GM12801 (cell line): ENCODE measurements at regions not wholly inside any gene's neighbourhood (a gene's known extent, or its start where the extent isn't known, plus 50 kb on each side); places are given as distances from the start of the nearest gene placed in this dataset.

ENCODE experiments used
- TF ChIP-seq, protein P1 (sequence below): IDR thresholded peaks from one replicate; pipeline ENCODE4 v1.5.1; 2011; ENCODE audit warnings: control low read depth; ENCODE audit not compliant: insufficient read length; ENCODE audit errors: extremely low read depth

DNA sequence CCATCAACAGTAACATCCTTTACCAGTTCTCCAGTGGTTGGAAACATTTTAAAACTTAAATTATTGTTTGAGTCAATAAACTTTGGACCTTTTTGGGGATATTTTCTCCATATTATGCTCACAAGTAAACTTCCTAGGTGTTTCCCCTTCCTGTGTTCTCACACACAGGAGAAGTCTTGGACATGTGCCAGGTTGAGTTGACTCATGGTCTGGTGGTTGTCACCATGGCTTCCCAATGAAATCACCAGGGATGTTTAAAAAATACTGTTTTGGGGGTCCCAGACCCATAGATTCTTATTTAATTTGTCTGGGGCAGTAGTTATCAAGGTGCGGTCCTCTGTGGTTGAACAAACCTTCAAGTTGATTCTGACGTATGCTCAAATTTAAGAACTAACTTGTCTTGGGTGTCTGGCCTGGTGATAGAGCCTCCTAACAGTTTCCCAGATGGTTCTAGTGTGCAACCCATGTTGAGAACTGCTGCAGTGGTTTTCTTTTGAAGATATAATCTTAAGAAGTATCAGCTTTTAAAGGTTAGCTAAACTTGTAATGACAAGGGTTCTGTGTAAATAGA lies 291.8 kb downstream of the EDEM1 start:
- TF ChIP-seq, protein P1, sequence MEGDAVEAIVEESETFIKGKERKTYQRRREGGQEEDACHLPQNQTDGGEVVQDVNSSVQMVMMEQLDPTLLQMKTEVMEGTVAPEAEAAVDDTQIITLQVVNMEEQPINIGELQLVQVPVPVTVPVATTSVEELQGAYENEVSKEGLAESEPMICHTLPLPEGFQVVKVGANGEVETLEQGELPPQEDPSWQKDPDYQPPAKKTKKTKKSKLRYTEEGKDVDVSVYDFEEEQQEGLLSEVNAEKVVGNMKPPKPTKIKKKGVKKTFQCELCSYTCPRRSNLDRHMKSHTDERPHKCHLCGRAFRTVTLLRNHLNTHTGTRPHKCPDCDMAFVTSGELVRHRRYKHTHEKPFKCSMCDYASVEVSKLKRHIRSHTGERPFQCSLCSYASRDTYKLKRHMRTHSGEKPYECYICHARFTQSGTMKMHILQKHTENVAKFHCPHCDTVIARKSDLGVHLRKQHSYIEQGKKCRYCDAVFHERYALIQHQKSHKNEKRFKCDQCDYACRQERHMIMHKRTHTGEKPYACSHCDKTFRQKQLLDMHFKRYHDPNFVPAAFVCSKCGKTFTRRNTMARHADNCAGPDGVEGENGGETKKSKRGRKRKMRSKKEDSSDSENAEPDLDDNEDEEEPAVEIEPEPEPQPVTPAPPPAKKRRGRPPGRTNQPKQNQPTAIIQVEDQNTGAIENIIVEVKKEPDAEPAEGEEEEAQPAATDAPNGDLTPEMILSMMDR, result no peak

DNA sequence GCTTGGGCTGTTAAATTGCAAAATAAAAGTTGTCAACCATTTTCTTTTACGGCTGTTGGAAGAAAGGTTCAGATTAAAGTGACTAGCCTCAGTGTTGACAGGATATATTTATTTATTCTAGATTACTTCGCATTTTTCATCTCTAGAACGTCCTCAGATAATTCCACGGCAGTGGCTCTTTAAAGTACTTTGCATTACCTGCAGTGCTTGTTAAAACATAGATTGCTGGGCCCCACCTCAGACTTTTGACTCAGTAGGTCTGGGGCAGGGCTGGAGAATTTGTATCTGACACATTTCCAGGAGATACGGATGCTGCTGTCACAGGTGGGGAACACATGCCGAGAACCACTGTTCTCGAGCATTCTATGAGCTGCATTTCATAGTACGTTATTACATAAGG lies 292.7 kb downstream of the EDEM1 start:
- TF ChIP-seq, protein P1, result no peak

DNA sequence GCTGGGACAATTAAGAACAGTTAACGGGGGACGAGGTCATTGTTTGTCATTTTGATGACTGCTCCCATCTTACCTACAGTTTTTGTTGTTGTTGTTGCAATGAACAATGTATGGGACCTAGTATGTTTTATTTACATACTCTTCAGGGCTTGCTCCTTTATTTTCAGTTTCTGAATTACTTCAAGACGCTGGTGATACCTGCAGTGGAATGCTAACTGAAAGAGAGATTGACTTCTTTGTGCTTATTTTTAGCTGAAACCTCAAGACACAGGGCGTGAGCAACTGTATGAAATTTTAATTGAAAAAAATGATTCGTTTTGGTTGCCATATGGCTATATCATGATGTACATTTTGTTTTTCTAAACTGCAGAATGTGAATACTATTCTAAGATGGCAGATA lies 297.9 kb downstream of the EDEM1 start:
- TF ChIP-seq, protein P1, result no peak

DNA sequence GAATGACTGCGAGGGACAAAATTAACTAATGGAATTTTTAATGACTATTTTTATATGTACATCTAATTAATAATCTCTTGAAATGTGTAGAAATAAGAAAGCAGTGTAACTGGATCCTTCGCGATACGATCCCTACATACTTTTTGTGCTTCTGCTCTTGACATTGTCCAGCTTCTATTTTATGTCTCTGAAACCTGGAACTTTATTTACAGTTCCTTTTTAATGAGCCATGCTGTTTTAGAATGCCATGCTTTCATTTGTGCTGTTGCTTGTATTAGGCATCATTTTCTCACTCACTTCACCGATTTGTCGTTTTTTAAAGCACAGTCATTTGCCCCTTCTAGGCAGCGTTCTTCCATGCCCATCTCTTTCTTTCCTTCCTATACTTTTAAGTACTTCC lies 301.3 kb downstream of the EDEM1 start:
- TF ChIP-seq, protein P1, result no peak

DNA sequence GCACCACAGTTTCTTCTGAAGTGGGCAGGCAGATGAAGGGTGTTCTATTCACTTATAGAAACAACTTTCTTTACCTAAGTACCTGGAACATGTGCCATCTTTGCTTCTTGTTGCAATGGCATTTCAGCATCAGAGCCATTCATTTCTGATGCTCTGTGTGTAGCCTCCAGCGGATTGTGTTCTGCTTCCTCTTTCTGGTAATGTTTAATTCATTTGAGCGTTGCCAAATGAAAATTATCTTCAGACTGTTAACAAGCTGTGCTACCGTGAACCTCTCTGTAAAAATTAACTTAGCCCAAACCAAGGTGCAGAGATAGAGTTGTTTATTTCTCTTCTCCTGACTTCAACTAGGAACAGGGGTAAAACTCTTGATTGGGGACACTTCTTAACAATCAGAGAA lies 302.0 kb downstream of the EDEM1 start:
- TF ChIP-seq, protein P1, result no peak

DNA sequence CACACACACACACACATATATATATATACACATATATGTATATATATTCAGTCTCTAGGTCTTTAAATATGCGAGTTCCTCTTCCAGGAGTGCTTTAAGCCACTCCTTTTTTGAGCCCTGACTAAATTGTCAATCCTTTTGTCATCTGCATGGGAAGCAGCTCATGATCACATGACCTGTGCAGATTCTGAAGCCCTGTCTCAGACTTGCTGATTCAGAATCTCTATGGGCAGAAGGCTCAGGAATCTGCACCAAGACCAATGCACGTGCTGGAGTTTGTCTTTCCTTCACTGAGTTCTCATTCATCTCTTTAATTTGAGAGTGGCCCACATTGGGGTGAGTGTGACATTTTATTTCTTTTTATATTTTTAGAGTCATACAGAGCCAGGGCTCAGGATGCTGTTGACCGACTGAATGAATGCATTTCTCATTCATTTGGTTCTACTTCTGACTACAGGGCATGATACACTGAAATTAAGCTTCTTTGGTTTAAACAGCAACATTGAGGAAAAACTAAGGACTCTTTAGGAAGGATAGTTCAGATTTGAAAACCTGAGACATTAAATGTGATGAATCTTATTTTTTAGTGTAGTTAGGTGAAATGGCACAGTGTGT lies 307.5 kb downstream of the EDEM1 start:
- TF ChIP-seq, protein P1, result no peak

DNA sequence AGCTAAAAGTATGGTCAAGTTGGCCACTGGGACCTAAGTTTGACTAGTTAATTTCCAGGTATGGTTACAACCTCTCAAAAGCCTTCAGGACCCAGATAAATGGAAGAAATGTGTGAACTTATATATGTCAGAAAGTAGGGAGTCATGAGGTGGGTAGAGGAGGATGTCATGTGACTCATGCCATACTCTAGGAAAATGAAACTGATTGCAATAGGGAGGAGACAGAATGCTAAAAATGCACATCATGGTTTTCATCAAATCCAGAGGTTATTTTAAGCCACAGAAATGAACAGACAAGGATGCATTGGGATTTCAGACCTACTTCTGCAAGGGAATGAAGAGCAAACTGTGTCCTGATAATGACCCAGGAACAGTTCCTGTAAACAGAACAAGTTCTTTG lies 310.0 kb downstream of the EDEM1 start:
- TF ChIP-seq, protein P1, result no peak
